GM19395 (cell line): ENCODE measurements at regions not wholly inside any gene's neighbourhood (a gene's known extent, or its start where the extent isn't known, plus 50 kb on each side); places are given as distances from the start of the nearest gene placed in this dataset.
"Not testable (repeated sequence)": the region's sequence is repeated elsewhere in the genome, so short reads cannot be mapped to it uniquely, and the experiment has no call there.

ENCODE experiments used
- ATAC-seq: cut with Tn5 transposase; IDR thresholded peaks from one replicate; pipeline ENCODE4 v1.9.1; 2021; ENCODE audit warnings: mild to moderate bottlenecking, moderate library complexity; ENCODE audit not compliant: unreplicated experiment

GRCh38 chr7:3094701-3095445, 51.2 kb upstream of the CARD11 start:
- peak; percentile 70 for ATAC-seq

- ATAC-seq = no peak
Observed at GRCh38 chr7:3097734-3098133, 54.1 kb upstream of the CARD11 start.

GRCh38 chr7:3102159-3102558, 58.5 kb upstream of the CARD11 start:
- ATAC-seq = no peak

GRCh38 chr7:3103614-3104398, 60.1 kb upstream of the CARD11 start:
- no peak for ATAC-seq

- no peak for ATAC-seq
Observed at GRCh38 chr7:3105856-3106255, 62.2 kb upstream of the CARD11 start.

- ATAC-seq = no peak
Observed at GRCh38 chr7:3106361-3106826, 62.7 kb upstream of the CARD11 start.

GRCh38 chr7:3107228-3107763, 63.6 kb upstream of the CARD11 start:
- no peak for ATAC-seq

- no peak for ATAC-seq
Observed at GRCh38 chr7:3107889-3108570, 64.4 kb upstream of the CARD11 start.

GRCh38 chr7:3109311-3109915, 65.7 kb upstream of the CARD11 start:
- ATAC-seq = no peak

- ATAC-seq = no peak
Observed at GRCh38 chr7:3112479-3113134, 68.9 kb upstream of the CARD11 start.

- no peak for ATAC-seq
Observed at GRCh38 chr7:3114917-3115316, 71.2 kb upstream of the CARD11 start.

- ATAC-seq = no peak
Observed at GRCh38 chr7:3117081-3117480, 73.4 kb upstream of the CARD11 start.

GRCh38 chr7:3117488-3118231, 74.0 kb upstream of the CARD11 start:
- ATAC-seq = no peak

GRCh38 chr7:3119352-3119927, 75.8 kb upstream of the CARD11 start:
- ATAC-seq = not testable (repeated sequence)

- ATAC-seq = no peak
Observed at GRCh38 chr7:3119963-3120362, 76.3 kb upstream of the CARD11 start.

- ATAC-seq = no peak
Observed at GRCh38 chr7:3120513-3120912, 76.8 kb upstream of the CARD11 start.

GRCh38 chr7:3128857-3129490, 85.3 kb upstream of the CARD11 start:
- no peak for ATAC-seq

- ATAC-seq = no peak
Observed at GRCh38 chr7:3133811-3134385, 90.2 kb upstream of the CARD11 start.

- ATAC-seq = no peak
Observed at GRCh38 chr7:3134745-3135144, 91.1 kb upstream of the CARD11 start.
